ENCODE measurements at regions not wholly inside any gene's neighbourhood (a gene's known extent, or its start where the extent isn't known, plus 50 kb on each side); places are given as distances from the start of the nearest gene placed in this dataset.
"Not testable (repeated sequence)": the region's sequence is repeated elsewhere in the genome, so short reads cannot be mapped to it uniquely, and the experiment has no call there.

DNA sequence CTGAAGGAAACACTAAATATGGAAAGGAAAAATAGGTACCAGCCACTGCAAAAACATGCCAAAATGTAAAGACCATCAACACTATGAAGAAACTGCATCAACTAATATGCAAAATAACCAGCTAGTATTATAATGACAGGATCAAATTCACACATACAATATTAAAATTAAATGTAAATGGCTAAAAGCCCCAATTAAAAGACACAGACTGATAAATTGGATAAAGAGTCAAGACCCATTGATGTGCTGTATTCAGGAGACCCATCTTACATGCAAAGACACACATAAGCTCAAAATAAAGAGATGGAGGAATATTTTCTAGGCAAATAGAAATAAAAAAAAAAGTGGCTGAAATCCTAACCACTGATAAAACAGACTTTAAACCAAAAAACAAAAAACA is 427.5 kb upstream of the ADGRB3 start:
- TF ChIP-seq, protein P1, sequence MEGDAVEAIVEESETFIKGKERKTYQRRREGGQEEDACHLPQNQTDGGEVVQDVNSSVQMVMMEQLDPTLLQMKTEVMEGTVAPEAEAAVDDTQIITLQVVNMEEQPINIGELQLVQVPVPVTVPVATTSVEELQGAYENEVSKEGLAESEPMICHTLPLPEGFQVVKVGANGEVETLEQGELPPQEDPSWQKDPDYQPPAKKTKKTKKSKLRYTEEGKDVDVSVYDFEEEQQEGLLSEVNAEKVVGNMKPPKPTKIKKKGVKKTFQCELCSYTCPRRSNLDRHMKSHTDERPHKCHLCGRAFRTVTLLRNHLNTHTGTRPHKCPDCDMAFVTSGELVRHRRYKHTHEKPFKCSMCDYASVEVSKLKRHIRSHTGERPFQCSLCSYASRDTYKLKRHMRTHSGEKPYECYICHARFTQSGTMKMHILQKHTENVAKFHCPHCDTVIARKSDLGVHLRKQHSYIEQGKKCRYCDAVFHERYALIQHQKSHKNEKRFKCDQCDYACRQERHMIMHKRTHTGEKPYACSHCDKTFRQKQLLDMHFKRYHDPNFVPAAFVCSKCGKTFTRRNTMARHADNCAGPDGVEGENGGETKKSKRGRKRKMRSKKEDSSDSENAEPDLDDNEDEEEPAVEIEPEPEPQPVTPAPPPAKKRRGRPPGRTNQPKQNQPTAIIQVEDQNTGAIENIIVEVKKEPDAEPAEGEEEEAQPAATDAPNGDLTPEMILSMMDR (IDR thresholded peaks at IDR 0.05; ENCODE audit: low read depth, low read length) = not testable (repeated sequence)
- TF ChIP-seq EZH2phosphoT487 (IDR thresholded peaks at IDR 0.05; ENCODE audit: low read depth) = not testable (repeated sequence)
